ENCODE measurements at regions not wholly inside any gene's neighbourhood (a gene's known extent, or its start where the extent isn't known, plus 50 kb on each side); places are given as distances from the start of the nearest gene placed in this dataset.

DNA sequence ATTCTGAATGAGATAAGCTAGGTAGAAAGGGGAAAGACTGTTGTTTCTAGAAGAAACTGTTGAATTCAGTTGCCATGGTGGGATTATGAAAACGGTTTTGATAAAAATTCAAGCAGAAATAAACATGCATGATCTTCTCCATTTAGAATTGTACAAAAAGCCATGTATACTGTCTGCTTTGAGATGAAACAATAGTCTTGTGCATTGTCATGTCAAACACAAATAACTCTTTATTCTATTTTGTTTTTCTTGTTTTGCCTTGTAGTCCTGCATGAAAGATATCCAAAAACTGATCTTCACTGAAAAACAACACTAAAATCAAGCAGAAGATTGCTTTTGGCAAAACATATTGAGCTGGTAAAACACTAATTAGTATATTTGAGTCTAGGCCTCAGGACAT is 659.9 kb downstream of the LTN1 start:
- Histone ChIP-seq H3F3A (ENCODE audit: low read depth) (no peaks in the 10 kb centered on the region), H3K27me3 (no peaks in the 10 kb centered on the region), H3K4me1 (no peaks in the 10 kb centered on the region), H3K27ac (no peak overlapping the region), H3K79me2 (ENCODE audit: low read depth) (no peaks in the 10 kb centered on the region), H3K9ac (no peak overlapping the region), H3K4me3 (no peak overlapping the region), H3K36me3 (no peaks in the 10 kb centered on the region), H3K4me2 (no peak overlapping the region), H2AFZ (replicated peaks) (no peak overlapping the region), H3K9me3 (ENCODE audit: low read depth) (no peaks in the 10 kb centered on the region), H4K20me1 (ENCODE audit: low read depth) (no peaks in the 10 kb centered on the region)
- Mint-ChIP-seq H3K9me3 (peaks cover 2% of the 10 kb centered on the region), H3K27ac (no peak overlapping the region), H3K36me3 (no peaks in the 10 kb centered on the region), H3K27me3 (ENCODE audit: insufficient read depth, low read depth) (no peaks in the 10 kb centered on the region), H3K4me1 (no peaks in the 10 kb centered on the region), H3K4me3 (no peak overlapping the region)
- DNase-seq (ENCODE audit: low spot score): no peak
- TF ChIP-seq, protein P1, sequence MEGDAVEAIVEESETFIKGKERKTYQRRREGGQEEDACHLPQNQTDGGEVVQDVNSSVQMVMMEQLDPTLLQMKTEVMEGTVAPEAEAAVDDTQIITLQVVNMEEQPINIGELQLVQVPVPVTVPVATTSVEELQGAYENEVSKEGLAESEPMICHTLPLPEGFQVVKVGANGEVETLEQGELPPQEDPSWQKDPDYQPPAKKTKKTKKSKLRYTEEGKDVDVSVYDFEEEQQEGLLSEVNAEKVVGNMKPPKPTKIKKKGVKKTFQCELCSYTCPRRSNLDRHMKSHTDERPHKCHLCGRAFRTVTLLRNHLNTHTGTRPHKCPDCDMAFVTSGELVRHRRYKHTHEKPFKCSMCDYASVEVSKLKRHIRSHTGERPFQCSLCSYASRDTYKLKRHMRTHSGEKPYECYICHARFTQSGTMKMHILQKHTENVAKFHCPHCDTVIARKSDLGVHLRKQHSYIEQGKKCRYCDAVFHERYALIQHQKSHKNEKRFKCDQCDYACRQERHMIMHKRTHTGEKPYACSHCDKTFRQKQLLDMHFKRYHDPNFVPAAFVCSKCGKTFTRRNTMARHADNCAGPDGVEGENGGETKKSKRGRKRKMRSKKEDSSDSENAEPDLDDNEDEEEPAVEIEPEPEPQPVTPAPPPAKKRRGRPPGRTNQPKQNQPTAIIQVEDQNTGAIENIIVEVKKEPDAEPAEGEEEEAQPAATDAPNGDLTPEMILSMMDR (IDR thresholded peaks at IDR 0.05): no peak
- no peak for TF ChIP-seq EZH2phosphoT487 (IDR thresholded peaks at IDR 0.05)

DNA sequence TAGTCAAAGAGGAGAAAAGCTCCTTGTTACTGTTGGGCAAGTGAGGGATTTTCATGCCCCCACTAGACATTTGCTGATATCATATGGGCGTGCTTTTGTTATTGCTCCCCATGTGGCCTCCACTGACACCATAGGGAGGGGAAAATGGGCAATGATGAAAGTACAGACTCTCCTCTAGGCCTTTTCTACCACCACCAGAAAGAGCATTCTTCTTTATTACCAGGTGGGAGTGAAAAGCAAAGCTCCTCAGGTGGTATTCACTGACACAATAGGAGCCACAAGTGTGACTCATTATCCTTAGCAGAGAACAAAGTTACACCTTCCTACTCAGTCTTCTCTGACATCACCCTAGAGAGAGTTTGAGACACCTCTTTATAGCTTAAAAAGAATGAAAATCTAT is 667.1 kb downstream of the LTN1 start:
- Histone ChIP-seq H4K20me1 (ENCODE audit: low read depth) (no peaks in the 10 kb centered on the region), H3K4me3 (no peak overlapping the region), H3K27ac (no peak overlapping the region), H3F3A (ENCODE audit: low read depth) (peaks cover 10% of the 10 kb centered on the region), H3K4me2 (no peak overlapping the region), H3K9ac (no peak overlapping the region), H3K4me1 (peaks cover 4% of the 10 kb centered on the region), H2AFZ (replicated peaks) (no peak overlapping the region), H3K9me3 (ENCODE audit: low read depth) (no peaks in the 10 kb centered on the region), H3K27me3 (no peaks in the 10 kb centered on the region), H3K79me2 (ENCODE audit: low read depth) (no peaks in the 10 kb centered on the region), H3K36me3 (no peaks in the 10 kb centered on the region)
- TF ChIP-seq EZH2phosphoT487 (IDR thresholded peaks at IDR 0.05): no peak
- TF ChIP-seq, protein P1 (IDR thresholded peaks at IDR 0.05): no peak
- no peak for TF ChIP-seq EZH2 (IDR thresholded peaks at IDR 0.05)
- H3K4me3 Mint-ChIP-seq: no peak overlapping the region
- H3K4me1 Mint-ChIP-seq: no peaks in the 10 kb centered on the region
- H3K27me3 Mint-ChIP-seq (ENCODE audit: insufficient read depth, low read depth): no peaks in the 10 kb centered on the region
- no peak for DNase-seq (ENCODE audit: low spot score)
- no peak overlapping the region for H3K27ac Mint-ChIP-seq
- peaks cover 17% of the 10 kb centered on the region for H3K9me3 Mint-ChIP-seq
- no peaks in the 10 kb centered on the region for H3K36me3 Mint-ChIP-seq

DNA sequence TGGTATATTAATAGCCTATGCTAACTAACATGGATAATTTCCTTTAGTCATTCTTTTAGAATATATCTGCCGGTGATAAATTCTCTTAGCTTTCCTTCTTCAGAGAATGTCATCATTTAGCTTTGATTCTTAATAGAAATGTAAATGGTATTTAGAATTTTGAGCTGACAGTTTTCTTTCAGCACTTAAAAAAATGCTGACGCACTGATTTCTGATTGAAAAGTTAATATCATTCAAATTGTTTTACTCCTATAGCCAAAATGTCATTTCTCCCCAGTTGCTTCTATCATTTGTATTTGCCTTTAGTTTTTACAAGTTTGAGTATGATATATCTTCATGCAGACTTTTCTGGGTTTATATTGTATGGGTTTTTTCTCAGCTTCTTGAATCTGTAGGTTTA is 668.0 kb downstream of the LTN1 start:
- Mint-ChIP-seq H3K27me3 (ENCODE audit: insufficient read depth, low read depth) (no peaks in the 10 kb centered on the region), H3K36me3 (no peaks in the 10 kb centered on the region), H3K4me3 (no peak overlapping the region), H3K9me3 (peaks cover 19% of the 10 kb centered on the region), H3K27ac (no peak overlapping the region), H3K4me1 (no peaks in the 10 kb centered on the region)
- Histone ChIP-seq H3K27ac (no peak overlapping the region), H3F3A (ENCODE audit: low read depth) (peaks cover 10% of the 10 kb centered on the region), H4K20me1 (ENCODE audit: low read depth) (no peaks in the 10 kb centered on the region), H3K9ac (no peak overlapping the region), H3K4me2 (no peak overlapping the region), H3K79me2 (ENCODE audit: low read depth) (no peaks in the 10 kb centered on the region), H2AFZ (replicated peaks) (no peak overlapping the region), H3K4me1 (peaks cover 4% of the 10 kb centered on the region), H3K4me3 (no peak overlapping the region), H3K36me3 (no peaks in the 10 kb centered on the region), H3K9me3 (ENCODE audit: low read depth) (no peaks in the 10 kb centered on the region), H3K27me3 (no peaks in the 10 kb centered on the region)
- DNase-seq (ENCODE audit: low spot score): no peak
- TF ChIP-seq EZH2phosphoT487 (IDR thresholded peaks at IDR 0.05): no peak
- TF ChIP-seq, protein P1 (IDR thresholded peaks at IDR 0.05): no peak
- TF ChIP-seq EZH2 (IDR thresholded peaks at IDR 0.05): no peak
